HG03135 (cell line): ENCODE measurements at regions not wholly inside any gene's neighbourhood (a gene's known extent, or its start where the extent isn't known, plus 50 kb on each side); places are given as distances from the start of the nearest gene placed in this dataset.

Source experiments
- ATAC-seq: cut with Tn5 transposase; IDR thresholded peaks from one replicate; pipeline ENCODE4 v1.9.1; 2021; ENCODE audit warnings: mild to moderate bottlenecking, moderate library complexity; ENCODE audit not compliant: unreplicated experiment

- ATAC-seq = no peak
Measured at GRCh38 chr11:31959716-31960115, 131.2 kb upstream of the RCN1 start.

GRCh38 chr11:31958076-31958735 is 132.7 kb upstream of the RCN1 start:
- ATAC-seq = peak; percentile 79

- ATAC-seq = no peak
Measured at GRCh38 chr11:31957674-31958073, 133.2 kb upstream of the RCN1 start.

GRCh38 chr11:31956310-31956709 is 134.6 kb upstream of the RCN1 start:
- no peak for ATAC-seq

- no peak for ATAC-seq
Measured at GRCh38 chr11:31955838-31956237, 135.0 kb upstream of the RCN1 start.

- ATAC-seq = no peak
Measured at GRCh38 chr11:31953803-31954327, 137.0 kb upstream of the RCN1 start.

- ATAC-seq = peak; percentile 67
Measured at GRCh38 chr11:31949733-31950200, 138.6 kb upstream of the PAX6 start.

- ATAC-seq = no peak
Measured at GRCh38 chr11:31947051-31947450, 135.9 kb upstream of the PAX6 start.

GRCh38 chr11:31943056-31943780 is 132.1 kb upstream of the PAX6 start:
- ATAC-seq = peak; percentile 94

- no peak for ATAC-seq
Measured at GRCh38 chr11:31940371-31941037, 129.4 kb upstream of the PAX6 start.

- no peak for ATAC-seq
Measured at GRCh38 chr11:31939004-31939403, 127.9 kb upstream of the PAX6 start.

GRCh38 chr11:31936312-31936711 is 125.2 kb upstream of the PAX6 start:
- ATAC-seq = no peak

- ATAC-seq = no peak
Measured at GRCh38 chr11:31932879-31933278, 121.8 kb upstream of the PAX6 start.

- no peak for ATAC-seq
Measured at GRCh38 chr11:31927982-31928381, 116.9 kb upstream of the PAX6 start.

GRCh38 chr11:31926816-31927528 is 115.8 kb upstream of the PAX6 start:
- no peak for ATAC-seq

GRCh38 chr11:31926106-31926505 is 115.0 kb upstream of the PAX6 start:
- no peak for ATAC-seq

GRCh38 chr11:31922450-31922849 is 111.3 kb upstream of the PAX6 start:
- ATAC-seq = peak; percentile 84

GRCh38 chr11:31921081-31921480 is 110.0 kb upstream of the PAX6 start:
- ATAC-seq = no peak

GRCh38 chr11:31919175-31919574 is 108.1 kb upstream of the PAX6 start:
- no peak for ATAC-seq

- no peak for ATAC-seq
Measured at GRCh38 chr11:31915867-31916266, 104.7 kb upstream of the PAX6 start.

- ATAC-seq = peak; percentile 66
Measured at GRCh38 chr11:31913985-31914384, 102.9 kb upstream of the PAX6 start.
